Esophagus squamous epithelium (tissue), 4 donors: ENCODE measurements at regions not wholly inside any gene's neighbourhood (a gene's known extent, or its start where the extent isn't known, plus 50 kb on each side); places are given as distances from the start of the nearest gene placed in this dataset.

ENCODE experiments used
- POLR2A ChIP-seq, 4 donors: fragments of 450-650 bp; IDR thresholded peaks; one replicate each; pipeline ENCODE4 v1.6.1; 2017; ENCODE audit warnings: antibody characterized with exemption in 4 of 4, mild to moderate bottlenecking in 4 of 4, moderate library complexity in 3 of 4
- TF ChIP-seq, protein P1 (sequence below), 6 experiments: fragments of 450-650 bp in 4 of 6; fragments of 200-600 bp in 2 of 6; sonication (generic) in 2 of 6; IDR thresholded peaks; one replicate each; pipeline ENCODE4 v1.5.1; 2016 to 2019; ENCODE audit warnings: antibody characterized with exemption in 6 of 6, mild to moderate bottlenecking in 4 of 6, moderate library complexity in 4 of 6

- no peak for TF ChIP-seq POLR2A (IDR thresholded peaks at IDR 0.05)
- TF ChIP-seq, protein P1, sequence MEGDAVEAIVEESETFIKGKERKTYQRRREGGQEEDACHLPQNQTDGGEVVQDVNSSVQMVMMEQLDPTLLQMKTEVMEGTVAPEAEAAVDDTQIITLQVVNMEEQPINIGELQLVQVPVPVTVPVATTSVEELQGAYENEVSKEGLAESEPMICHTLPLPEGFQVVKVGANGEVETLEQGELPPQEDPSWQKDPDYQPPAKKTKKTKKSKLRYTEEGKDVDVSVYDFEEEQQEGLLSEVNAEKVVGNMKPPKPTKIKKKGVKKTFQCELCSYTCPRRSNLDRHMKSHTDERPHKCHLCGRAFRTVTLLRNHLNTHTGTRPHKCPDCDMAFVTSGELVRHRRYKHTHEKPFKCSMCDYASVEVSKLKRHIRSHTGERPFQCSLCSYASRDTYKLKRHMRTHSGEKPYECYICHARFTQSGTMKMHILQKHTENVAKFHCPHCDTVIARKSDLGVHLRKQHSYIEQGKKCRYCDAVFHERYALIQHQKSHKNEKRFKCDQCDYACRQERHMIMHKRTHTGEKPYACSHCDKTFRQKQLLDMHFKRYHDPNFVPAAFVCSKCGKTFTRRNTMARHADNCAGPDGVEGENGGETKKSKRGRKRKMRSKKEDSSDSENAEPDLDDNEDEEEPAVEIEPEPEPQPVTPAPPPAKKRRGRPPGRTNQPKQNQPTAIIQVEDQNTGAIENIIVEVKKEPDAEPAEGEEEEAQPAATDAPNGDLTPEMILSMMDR (IDR thresholded peaks at IDR 0.05) = no peak
Observed at GRCh38 chr12:42793166-42793565, 203.6 kb upstream of the PRICKLE1 start.
